GM12874 (cell line): ENCODE measurements at regions not wholly inside any gene's neighbourhood (a gene's known extent, or its start where the extent isn't known, plus 50 kb on each side); places are given as distances from the start of the nearest gene placed in this dataset.

Experiments
- TF ChIP-seq, protein P1 (sequence below): IDR thresholded peaks from 2 replicates; pipeline ENCODE4 v1.5.1; 2011; ENCODE audit warnings: low read depth, mild to moderate bottlenecking, control low read depth, low read length, moderate library complexity; ENCODE audit not compliant: insufficient read depth

DNA sequence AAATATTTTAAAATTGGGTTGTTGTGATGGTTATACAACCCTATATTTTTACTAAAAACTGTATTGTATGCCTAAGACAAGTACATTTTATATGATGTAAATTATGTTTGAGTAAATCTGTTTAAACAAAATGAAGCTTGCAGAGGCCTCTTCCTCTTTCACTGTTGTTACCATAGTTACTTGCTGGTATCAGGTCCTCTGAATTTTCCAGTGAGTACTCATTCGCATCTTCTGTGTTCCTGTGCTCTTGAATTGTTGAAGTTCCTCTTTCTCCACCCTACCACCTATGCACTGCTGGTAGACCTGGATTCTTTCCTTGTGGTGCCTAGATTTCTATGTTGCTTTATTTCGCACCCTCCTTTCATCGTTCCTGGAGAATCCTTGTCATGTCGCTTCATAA, 938.5 kb upstream of the ACO1 start:
- TF ChIP-seq, protein P1, sequence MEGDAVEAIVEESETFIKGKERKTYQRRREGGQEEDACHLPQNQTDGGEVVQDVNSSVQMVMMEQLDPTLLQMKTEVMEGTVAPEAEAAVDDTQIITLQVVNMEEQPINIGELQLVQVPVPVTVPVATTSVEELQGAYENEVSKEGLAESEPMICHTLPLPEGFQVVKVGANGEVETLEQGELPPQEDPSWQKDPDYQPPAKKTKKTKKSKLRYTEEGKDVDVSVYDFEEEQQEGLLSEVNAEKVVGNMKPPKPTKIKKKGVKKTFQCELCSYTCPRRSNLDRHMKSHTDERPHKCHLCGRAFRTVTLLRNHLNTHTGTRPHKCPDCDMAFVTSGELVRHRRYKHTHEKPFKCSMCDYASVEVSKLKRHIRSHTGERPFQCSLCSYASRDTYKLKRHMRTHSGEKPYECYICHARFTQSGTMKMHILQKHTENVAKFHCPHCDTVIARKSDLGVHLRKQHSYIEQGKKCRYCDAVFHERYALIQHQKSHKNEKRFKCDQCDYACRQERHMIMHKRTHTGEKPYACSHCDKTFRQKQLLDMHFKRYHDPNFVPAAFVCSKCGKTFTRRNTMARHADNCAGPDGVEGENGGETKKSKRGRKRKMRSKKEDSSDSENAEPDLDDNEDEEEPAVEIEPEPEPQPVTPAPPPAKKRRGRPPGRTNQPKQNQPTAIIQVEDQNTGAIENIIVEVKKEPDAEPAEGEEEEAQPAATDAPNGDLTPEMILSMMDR = no peak

DNA sequence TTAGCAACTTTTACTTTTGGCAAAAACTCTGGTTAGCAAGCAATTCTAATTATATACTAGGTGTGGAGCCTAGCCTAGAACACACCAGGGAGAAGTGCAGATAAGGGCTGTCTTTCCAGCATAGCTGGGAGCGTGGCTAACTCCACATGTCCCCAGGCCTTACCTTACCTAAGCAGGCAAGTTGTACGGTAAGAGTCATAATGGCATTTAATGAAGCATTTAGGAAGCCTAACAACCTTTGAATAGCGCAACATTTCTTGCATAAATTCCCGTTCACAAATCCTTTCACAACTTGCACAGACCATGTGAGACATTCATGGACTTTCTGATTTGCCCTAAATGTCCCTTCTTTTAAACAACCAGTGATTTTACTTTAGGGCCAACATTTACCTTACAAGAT, 917.4 kb upstream of the ACO1 start:
- TF ChIP-seq, protein P1 = no peak

- TF ChIP-seq, protein P1 = no peak
Measured at GRCh38 chr9:31470051-31470450, 914.4 kb upstream of the ACO1 start.

DNA sequence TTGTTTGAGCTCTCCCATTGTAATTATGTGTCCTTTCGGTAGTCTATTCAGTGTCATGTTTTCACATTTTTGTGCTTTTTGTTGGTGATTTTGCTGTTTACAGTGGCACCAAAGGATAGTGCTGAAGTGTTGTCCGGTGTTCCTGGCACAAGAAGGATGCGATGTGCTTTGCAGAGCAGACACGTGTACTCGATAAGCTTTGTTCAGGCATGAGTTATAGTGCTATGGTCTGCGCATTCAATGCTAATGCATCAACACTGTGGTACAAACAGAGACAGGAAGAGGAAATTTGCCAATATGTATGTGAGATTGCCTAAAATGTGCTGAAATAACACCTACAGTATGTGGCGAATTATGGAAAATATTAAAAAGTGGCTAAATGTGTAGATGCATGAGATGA, 913.4 kb upstream of the ACO1 start:
- TF ChIP-seq, protein P1 = no peak

DNA sequence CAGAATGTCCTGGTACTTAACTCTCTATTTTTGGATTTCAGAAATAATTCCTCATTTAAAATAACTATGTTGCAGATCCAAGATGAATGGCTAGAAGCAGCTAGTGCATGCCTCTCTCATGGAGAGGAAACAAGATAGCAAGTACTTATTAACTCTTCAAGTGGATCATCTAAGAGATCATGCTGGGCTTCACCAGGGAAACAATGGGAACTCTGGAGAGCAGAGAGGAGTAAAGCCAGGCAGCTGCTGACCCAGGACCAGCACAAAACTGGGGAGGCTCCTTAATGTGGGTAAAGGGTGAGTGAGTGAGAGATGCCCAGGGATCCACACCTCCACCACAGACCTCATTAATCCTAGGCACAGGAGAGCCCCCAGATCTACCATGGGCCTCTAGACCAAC, 897.8 kb upstream of the ACO1 start:
- TF ChIP-seq, protein P1 = no peak

- TF ChIP-seq, protein P1 = no peak
Measured at GRCh38 chr9:31490551-31491106, 893.8 kb upstream of the ACO1 start.

DNA sequence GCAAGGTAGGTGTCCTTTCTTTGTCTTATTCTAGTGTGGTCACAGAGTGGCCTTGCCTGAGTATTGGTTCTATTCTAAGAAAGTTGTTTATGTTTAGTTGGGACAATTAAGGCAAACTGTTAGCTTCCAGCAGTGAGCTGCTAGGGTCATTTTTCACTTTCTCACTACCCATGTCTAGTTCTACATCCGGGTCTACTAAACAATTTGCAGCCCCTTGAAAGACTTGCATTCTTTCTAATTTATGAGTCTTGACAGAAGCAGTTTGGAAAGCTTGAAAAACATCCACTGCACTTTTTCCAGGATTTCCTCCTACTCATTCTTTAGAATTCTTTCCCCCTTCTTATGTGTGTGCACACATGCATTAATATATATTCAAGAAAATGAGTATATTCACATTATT, 892.2 kb upstream of the ACO1 start:
- TF ChIP-seq, protein P1 = no peak
